Vagina (tissue), 2 donors: ENCODE measurements at regions not wholly inside any gene's neighbourhood (a gene's known extent, or its start where the extent isn't known, plus 50 kb on each side); places are given as distances from the start of the nearest gene placed in this dataset.

Experiments
- CTCF ChIP-seq, 3 experiments: fragments of 450-650 bp in 2 of 3; fragments of 200-600 bp in 1 of 3; sonication (generic) in 1 of 3; IDR thresholded peaks; one replicate each; pipeline ENCODE4 v1.5.1; 2017 to 2019; ENCODE audit warnings: antibody characterized with exemption in 3 of 3, mild to moderate bottlenecking in 2 of 3, moderate library complexity in 2 of 3
- POLR2A ChIP-seq, 2 donors: fragments of 450-650 bp; IDR thresholded peaks; one replicate each; pipeline ENCODE4 v1.6.1; 2017; ENCODE audit warnings: antibody characterized with exemption in 2 of 2, mild to moderate bottlenecking in 2 of 2, moderate library complexity in 2 of 2
- POLR2AphosphoS5 ChIP-seq, 2 donors: sonication (generic); formaldehyde crosslinking; IDR thresholded peaks; one replicate each; pipeline ENCODE4 v1.9.0; 2017; ENCODE audit warnings: antibody characterized with exemption in 2 of 2, mild to moderate bottlenecking in 2 of 2, low read depth in 1 of 2; ENCODE audit not compliant: insufficient read depth in 1 of 2

- TF ChIP-seq CTCF (IDR thresholded peaks at IDR 0.05) (no peak), POLR2A (IDR thresholded peaks at IDR 0.05) (no peak), POLR2AphosphoS5 (IDR thresholded peaks at IDR 0.05; ENCODE audit: insufficient read depth in 1 of 2, low read depth in 1 of 2) (no peak)
These were observed 55.8 kb upstream of the BASP1 start for GRCh38 chr5:17161662-17162061.
